Fibroblast of the aortic adventitia (primary cell): ENCODE measurements at regions not wholly inside any gene's neighbourhood (a gene's known extent, or its start where the extent isn't known, plus 50 kb on each side); places are given as distances from the start of the nearest gene placed in this dataset.

Experiments used
- DNase-seq: peaks from one replicate; pipeline ENCODE4 v3.0.0-alpha.2; 2010; ENCODE audit warnings: low read depth
- H3K4me3 ChIP-seq: 2 replicates; pipeline ENCODE4 v1.5.1; 2011; ENCODE audit warnings: low read depth, mild to moderate bottlenecking, control low read depth, low read length, moderate library complexity
- TF ChIP-seq, protein P1 (sequence below): IDR thresholded peaks from 2 replicates; pipeline ENCODE4 v1.5.1; 2011; ENCODE audit warnings: mild to moderate bottlenecking, low read length, control low read depth, inconsistent platforms; ENCODE audit not compliant: insufficient read depth

DNA sequence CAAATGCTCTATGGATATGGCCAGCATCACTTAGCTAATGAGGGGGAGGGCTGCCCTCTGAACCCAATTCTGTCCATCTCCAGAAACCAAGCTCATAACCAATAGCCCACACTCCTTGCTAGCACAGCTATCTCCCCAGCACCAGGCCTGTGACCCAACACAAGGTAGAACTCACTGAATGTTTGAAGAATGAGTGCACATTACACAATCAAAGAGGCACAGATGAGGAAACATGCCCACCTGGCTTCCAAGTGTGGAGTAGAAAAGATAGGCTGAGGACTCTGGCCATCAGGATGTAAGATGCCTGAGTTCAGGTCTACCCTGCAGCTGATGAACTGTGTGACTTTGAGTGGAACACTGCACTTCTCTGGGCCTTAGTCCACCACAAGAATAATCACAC, 268.4 kb downstream of the BCL11B start:
- TF ChIP-seq, protein P1, sequence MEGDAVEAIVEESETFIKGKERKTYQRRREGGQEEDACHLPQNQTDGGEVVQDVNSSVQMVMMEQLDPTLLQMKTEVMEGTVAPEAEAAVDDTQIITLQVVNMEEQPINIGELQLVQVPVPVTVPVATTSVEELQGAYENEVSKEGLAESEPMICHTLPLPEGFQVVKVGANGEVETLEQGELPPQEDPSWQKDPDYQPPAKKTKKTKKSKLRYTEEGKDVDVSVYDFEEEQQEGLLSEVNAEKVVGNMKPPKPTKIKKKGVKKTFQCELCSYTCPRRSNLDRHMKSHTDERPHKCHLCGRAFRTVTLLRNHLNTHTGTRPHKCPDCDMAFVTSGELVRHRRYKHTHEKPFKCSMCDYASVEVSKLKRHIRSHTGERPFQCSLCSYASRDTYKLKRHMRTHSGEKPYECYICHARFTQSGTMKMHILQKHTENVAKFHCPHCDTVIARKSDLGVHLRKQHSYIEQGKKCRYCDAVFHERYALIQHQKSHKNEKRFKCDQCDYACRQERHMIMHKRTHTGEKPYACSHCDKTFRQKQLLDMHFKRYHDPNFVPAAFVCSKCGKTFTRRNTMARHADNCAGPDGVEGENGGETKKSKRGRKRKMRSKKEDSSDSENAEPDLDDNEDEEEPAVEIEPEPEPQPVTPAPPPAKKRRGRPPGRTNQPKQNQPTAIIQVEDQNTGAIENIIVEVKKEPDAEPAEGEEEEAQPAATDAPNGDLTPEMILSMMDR: no peak

DNA sequence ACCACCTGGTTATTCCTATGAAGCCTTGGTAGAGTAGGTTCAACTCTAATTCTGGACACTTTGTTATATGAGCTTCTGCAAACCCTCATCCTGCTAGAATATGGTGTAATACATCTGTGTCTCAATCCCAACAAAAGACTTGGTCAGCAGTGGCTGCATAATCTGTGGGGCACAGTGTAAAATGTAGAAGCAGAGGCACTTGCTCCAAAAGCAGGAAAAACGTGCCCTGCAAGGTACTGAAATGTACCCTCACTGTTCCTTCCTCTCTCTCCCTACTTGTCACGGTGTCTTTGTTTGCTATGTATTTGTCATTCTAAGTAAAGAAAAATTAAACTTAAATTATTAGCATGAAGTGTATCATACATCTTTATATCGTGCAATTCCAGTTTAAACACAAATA, 267.9 kb downstream of the BCL11B start:
- no peak overlapping the region for H3K4me3 ChIP-seq
- no peak for DNase-seq
- TF ChIP-seq, protein P1: no peak

More for the DNA sequence above, 268.4 kb downstream of the BCL11B start:
- no peak overlapping the region for H3K4me3 ChIP-seq
- DNase-seq: no peak

DNA sequence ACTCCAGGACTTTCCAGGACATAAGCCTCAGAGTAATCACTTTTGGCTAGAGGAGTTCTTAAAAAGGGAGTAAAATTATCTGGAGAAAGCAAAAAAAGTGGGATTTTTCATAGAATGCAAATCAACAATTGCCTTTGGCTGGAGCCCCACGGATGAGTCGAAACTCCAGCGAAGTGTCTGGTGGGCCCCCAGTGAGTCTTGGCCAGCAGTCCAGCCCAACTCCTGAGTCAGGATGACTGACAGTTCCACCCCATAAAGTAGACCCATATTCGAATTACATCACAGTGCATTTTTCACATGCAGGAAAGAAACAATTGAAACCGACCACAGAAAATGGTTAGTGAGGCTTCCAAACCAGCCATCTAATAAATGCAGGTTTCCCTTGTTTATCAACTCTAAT, 265.7 kb downstream of the BCL11B start:
- DNase-seq: no peak
- TF ChIP-seq, protein P1: no peak
- H3K4me3 ChIP-seq: no peak overlapping the region

DNA sequence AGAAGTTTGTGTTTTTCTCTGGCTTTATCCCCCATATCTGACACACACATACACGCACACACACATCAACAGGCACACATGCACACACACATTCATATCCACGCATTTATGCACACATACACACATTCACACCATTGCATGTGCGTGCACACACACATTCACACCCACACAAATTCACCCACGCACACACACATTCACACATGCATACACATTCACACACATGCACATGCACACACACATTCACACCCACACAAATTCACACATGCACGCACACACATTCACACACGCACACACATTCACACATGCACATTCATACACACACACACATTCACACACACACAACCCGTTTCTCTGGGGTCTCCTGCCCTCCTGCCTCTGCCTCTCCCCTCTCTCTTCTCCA, 264.2 kb downstream of the BCL11B start:
- TF ChIP-seq, protein P1: no peak
- DNase-seq: no peak
- no peak overlapping the region for H3K4me3 ChIP-seq

DNA sequence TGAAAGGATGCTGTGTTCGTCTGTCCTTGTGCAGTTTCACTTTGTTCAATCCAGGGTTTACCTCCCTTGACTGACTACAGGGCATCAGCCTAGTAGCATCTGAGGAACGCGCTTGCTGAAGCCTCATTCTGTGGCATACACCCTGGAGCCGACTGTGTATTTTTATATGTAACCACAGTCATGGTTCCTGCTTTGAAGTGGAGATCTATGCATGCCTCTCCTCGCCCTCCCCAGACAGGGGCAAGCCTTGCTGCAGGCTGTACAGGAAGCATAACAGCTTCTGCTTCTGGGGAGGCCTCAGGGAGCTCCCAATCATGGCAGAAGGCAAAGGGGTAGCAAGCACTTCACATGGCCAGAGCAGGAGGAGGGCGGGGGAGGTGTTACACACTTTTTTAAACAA, 262.1 kb downstream of the BCL11B start:
- TF ChIP-seq, protein P1: no peak
- no peak overlapping the region for H3K4me3 ChIP-seq
- no peak for DNase-seq

DNA sequence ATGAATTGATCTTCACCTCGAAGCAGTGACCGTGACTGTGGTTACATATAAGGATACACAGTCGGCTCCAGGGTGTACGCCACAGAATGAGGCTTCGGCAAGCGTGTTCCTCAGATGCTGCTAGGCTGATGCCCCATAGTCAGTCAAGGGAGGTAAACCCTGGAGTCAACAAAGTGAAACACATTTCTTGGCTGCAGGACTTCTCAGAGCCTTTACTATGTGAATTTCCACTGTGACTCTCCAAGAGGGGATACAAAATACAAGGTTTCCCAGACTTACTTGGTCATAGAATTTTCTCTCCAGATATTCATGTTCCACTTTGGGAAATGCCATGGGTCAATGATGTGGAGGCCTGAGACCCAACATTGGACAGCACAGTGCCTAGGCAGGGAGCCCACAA, 260.6 kb downstream of the BCL11B start:
- TF ChIP-seq, protein P1: no peak
- no peak for DNase-seq
- H3K4me3 ChIP-seq: no peak overlapping the region

DNA sequence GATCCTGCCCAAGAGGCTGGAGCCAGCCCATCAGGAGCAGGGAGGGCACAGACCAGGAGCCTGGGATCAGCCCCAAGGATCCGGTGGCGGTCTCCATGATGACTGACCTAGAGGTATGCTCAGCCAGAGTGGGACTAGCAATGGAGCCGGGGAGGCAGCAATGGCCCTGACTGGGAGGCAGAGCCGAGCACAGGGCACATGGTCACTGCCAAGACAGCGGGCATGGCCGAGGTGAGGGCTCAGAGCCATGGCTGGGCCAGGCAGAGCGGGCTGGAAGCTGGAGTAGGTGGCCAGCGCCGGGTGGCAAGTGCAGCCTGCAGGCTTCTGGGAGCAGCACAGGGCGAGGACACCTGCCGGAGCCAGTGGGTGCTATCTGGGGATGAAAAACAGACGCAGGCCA, 259.3 kb downstream of the BCL11B start:
- no peak for DNase-seq
- no peak overlapping the region for H3K4me3 ChIP-seq

More for the DNA sequence above, 259.3 kb downstream of the BCL11B start:
- TF ChIP-seq, protein P1: no peak
